ENCODE measurements at regions not wholly inside any gene's neighbourhood (a gene's known extent, or its start where the extent isn't known, plus 50 kb on each side); places are given as distances from the start of the nearest gene placed in this dataset.

DNA sequence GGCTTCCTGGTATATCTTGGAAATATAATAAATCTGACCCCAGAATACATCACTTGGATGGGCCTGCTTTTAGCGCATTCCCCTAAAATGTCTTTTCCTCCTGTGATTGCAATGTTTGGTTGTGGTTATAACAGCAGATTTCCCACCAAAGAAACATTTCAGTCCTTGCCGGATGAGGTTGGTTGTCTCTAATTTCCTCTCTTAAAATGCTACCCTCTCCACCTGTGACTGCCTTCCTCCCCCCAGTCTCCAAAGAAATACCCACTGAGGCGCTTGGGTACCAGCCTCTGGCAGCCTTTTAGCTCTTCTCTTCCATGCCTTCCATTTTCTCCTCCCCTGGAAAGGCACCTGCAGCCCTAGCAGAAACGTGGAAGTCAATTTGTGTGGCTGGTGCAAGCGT is 102.1 kb upstream of the SIX3 start:
- Histone ChIP-seq H3K18ac (ENCODE audit: extremely low read depth, low read length) (no peak overlapping the region), H3K56ac (replicated peaks; ENCODE audit: insufficient read length, low read depth, low read length) (no peak overlapping the region), H3K4ac (replicated peaks; ENCODE audit: insufficient read length, low read depth, low read length) (no peak overlapping the region), H2BK120ac (replicated peaks; ENCODE audit: low read depth, low read length) (no peak overlapping the region), H3K9ac (replicated peaks in 1 of 4; ENCODE audit: extremely low read depth in 1 of 4, low read depth in 3 of 4, low read length in 3 of 4) (no peak overlapping the region), H3K79me2 (ENCODE audit: control insufficient read depth in 1 of 2, insufficient read depth in 2 of 2, low read length in 2 of 2) (no peaks in the 10 kb centered on the region), H3K23ac (ENCODE audit: insufficient read length) (no peak overlapping the region), H2BK20ac (ENCODE audit: low read length) (no peak overlapping the region), H2AFZ (ENCODE audit: low read length) (no peak overlapping the region), H3K4me3 (ENCODE audit: extremely low read depth in 1 of 4, insufficient read depth in 2 of 4, low read depth in 3 of 4, low read length in 4 of 4) (no peak overlapping the region), H2BK15ac (ENCODE audit: low read length) (no peak overlapping the region), H3K14ac (ENCODE audit: insufficient read length) (no peak overlapping the region), H4K20me1 (replicated peaks in 1 of 2; ENCODE audit: control insufficient read depth in 1 of 2, insufficient read depth in 2 of 2, low read length in 2 of 2) (no peaks in the 10 kb centered on the region), H3K27ac (ENCODE audit: low read depth, low read length) (no peak overlapping the region), H3K27me3 (replicated peaks in 1 of 4; ENCODE audit: control insufficient read depth in 3 of 4, extremely low read depth in 1 of 4, insufficient read depth in 3 of 4, low read length in 3 of 4) (no peaks in the 10 kb centered on the region), H2AK5ac (ENCODE audit: low read depth, low read length) (no peak overlapping the region), H2BK12ac (ENCODE audit: low read depth, low read length) (no peak overlapping the region), H4K8ac (ENCODE audit: extremely low read depth, insufficient read depth, low read length) (no peak overlapping the region), H2BK5ac (ENCODE audit: low read depth, low read length) (no peak overlapping the region), H4K91ac (replicated peaks; ENCODE audit: insufficient read length, low read length) (no peak overlapping the region), H3K36me3 (ENCODE audit: control insufficient read depth in 2 of 4, insufficient read depth in 4 of 4, low read length in 3 of 4) (no peaks in the 10 kb centered on the region), H3K4me2 (ENCODE audit: insufficient read depth in 1 of 2, low read depth in 2 of 2, low read length in 2 of 2) (no peak overlapping the region), H4K5ac (ENCODE audit: insufficient read length, low read depth, low read length) (no peak overlapping the region), H3K4me1 (replicated peaks in 1 of 4; ENCODE audit: control insufficient read depth in 3 of 4, insufficient read depth in 4 of 4, low read length in 3 of 4) (no peaks in the 10 kb centered on the region), H3K9me3 (ENCODE audit: insufficient read depth in 2 of 2, low read depth in 1 of 2, low read length in 1 of 2) (no peaks in the 10 kb centered on the region), H3K79me1 (ENCODE audit: low read depth, low read length) (no peaks in the 10 kb centered on the region), H3K23me2 (ENCODE audit: low read depth, low read length) (no peaks in the 10 kb centered on the region)
- 87% methylated on average over 5 of the region's 5 CpGs; no CpG with 5 or more reads in 1 of the 2 experiments for WGBS, 2 experiments (ENCODE audit: extremely low coverage in 1 of 2, insufficient coverage in 1 of 2, insufficient read length in 1 of 2, insufficient replicate concordance in 2 of 2, low coverage in 1 of 2, low lambda C conversion rate in 2 of 2, missing lambda C conversion rate in 1 of 2)
- FAIRE-seq (no peak), DNase-seq (ENCODE audit: low read depth in 1 of 2, low spot score in 2 of 2) (no peak)
- CTCF ChIA-PET (ENCODE audit: partially characterized antibody) = no interaction called here
- POLR2A ChIA-PET (ENCODE audit: partially characterized antibody) = no interaction called here
- TF ChIP-seq CHD1 (IDR thresholded peaks at IDR 0.05; ENCODE audit: low read depth, low read length) = no peak
- TF ChIP-seq, protein P1, sequence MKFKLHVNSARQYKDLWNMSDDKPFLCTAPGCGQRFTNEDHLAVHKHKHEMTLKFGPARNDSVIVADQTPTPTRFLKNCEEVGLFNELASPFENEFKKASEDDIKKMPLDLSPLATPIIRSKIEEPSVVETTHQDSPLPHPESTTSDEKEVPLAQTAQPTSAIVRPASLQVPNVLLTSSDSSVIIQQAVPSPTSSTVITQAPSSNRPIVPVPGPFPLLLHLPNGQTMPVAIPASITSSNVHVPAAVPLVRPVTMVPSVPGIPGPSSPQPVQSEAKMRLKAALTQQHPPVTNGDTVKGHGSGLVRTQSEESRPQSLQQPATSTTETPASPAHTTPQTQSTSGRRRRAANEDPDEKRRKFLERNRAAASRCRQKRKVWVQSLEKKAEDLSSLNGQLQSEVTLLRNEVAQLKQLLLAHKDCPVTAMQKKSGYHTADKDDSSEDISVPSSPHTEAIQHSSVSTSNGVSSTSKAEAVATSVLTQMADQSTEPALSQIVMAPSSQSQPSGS (IDR thresholded peaks at IDR 0.05; ENCODE audit: low read length) = no peak
- no peak for TF ChIP-seq FOSL1 (IDR thresholded peaks at IDR 0.05; ENCODE audit: insufficient read depth, low read depth, low read length)
- no peak for TF ChIP-seq POLR2AphosphoS5 (IDR thresholded peaks at IDR 0.05; ENCODE audit: low read depth, low read length)
- TF ChIP-seq CBX5 (IDR thresholded peaks at IDR 0.05; ENCODE audit: low read depth, low read length) = no peak
- no peak for TF ChIP-seq CBX8 (IDR thresholded peaks at IDR 0.05; ENCODE audit: borderline replicate concordance, low read depth, low read length)
- no peak for TF ChIP-seq RNF2 (IDR thresholded peaks at IDR 0.05; ENCODE audit: borderline replicate concordance, low read depth, low read length, missing control alignments, poor library complexity, severe bottlenecking)
- TF ChIP-seq ASH2L (IDR thresholded peaks at IDR 0.05; ENCODE audit: low read length) = no peak
- no peak for TF ChIP-seq SAP30 (IDR thresholded peaks at IDR 0.05; ENCODE audit: insufficient read depth, insufficient replicate concordance, low read length)
- no peak for TF ChIP-seq NANOG (IDR thresholded peaks at IDR 0.05; ENCODE audit: insufficient read depth, low read depth, low read length, poor library complexity, severe bottlenecking)
- no peak for TF ChIP-seq SIN3A (conservative IDR thresholded peaks at IDR 0.05 in 1 of 2, IDR thresholded peaks at IDR 0.05 in 1 of 2; ENCODE audit: low read depth in 1 of 2, low read length in 2 of 2)
- TF ChIP-seq KDM4A (IDR thresholded peaks at IDR 0.05; ENCODE audit: low read depth, low read length, severe bottlenecking) = no peak

Measured in H1 (cell line).